ENCODE measurements at regions not wholly inside any gene's neighbourhood (a gene's known extent, or its start where the extent isn't known, plus 50 kb on each side); places are given as distances from the start of the nearest gene placed in this dataset.

GRCh38 chr3:154749514-154749913 is 319.5 kb upstream of the GPR149 start:
- Mint-ChIP-seq H3K27ac (ENCODE audit: unreplicated experiment) (no peak overlapping the region), H3K4me1 (ENCODE audit: low read depth, unreplicated experiment) (no peaks in the 10 kb centered on the region), H3K36me3 (ENCODE audit: low read depth, unreplicated experiment) (no peaks in the 10 kb centered on the region), H3K4me3 (ENCODE audit: unreplicated experiment) (no peak overlapping the region), H3K9me3 (ENCODE audit: unreplicated experiment) (no peaks in the 10 kb centered on the region), H3K27me3 (ENCODE audit: low read depth, unreplicated experiment) (no peaks in the 10 kb centered on the region)
- Histone ChIP-seq H3K4me2 (ENCODE audit: low read length) (no peak overlapping the region), H3K27ac (ENCODE audit: low read depth, low read length) (no peak overlapping the region), H3K9ac (ENCODE audit: low read length) (no peak overlapping the region), H3K4me3 (ENCODE audit: insufficient read depth, low read depth, low read length) (no peak overlapping the region), H3K9me3 (ENCODE audit: insufficient read depth, low read depth, low read length) (no peaks in the 10 kb centered on the region), H3K27me3 (ENCODE audit: insufficient read depth, low read length) (no peaks in the 10 kb centered on the region), H2AFZ (ENCODE audit: low read depth, low read length) (no peak overlapping the region), H3K36me3 (ENCODE audit: insufficient read depth, low read length) (no peaks in the 10 kb centered on the region), H3K4me1 (ENCODE audit: insufficient read depth, low read length) (no peaks in the 10 kb centered on the region), H4K20me1 (ENCODE audit: insufficient read depth, low read length) (no peaks in the 10 kb centered on the region), H3K79me2 (ENCODE audit: insufficient read depth, low read length) (no peaks in the 10 kb centered on the region)
- FAIRE-seq (no peak), DNase-seq (ENCODE audit: low read depth) (no peak)
- TF ChIP-seq CTCF (IDR thresholded peaks at IDR 0.05; ENCODE audit: insufficient read depth, low read depth, low read length): no peak
- TF ChIP-seq EZH2 (IDR thresholded peaks at IDR 0.05; ENCODE audit: insufficient read depth, low read length): no peak

GRCh38 chr3:154745929-154746328 is 315.9 kb upstream of the GPR149 start:
- TF ChIP-seq CTCF (IDR thresholded peaks at IDR 0.05; ENCODE audit: insufficient read depth, low read depth, low read length): no peak
- no peak for TF ChIP-seq EZH2 (IDR thresholded peaks at IDR 0.05; ENCODE audit: insufficient read depth, low read length)
- H3K36me3 ChIP-seq (ENCODE audit: insufficient read depth, low read length): no peaks in the 10 kb centered on the region
- H3K27ac ChIP-seq (ENCODE audit: low read depth, low read length): no peak overlapping the region
- Mint-ChIP-seq H3K36me3 (ENCODE audit: low read depth, unreplicated experiment) (no peaks in the 10 kb centered on the region), H3K27ac (ENCODE audit: unreplicated experiment) (no peak overlapping the region), H3K27me3 (ENCODE audit: low read depth, unreplicated experiment) (no peaks in the 10 kb centered on the region), H3K4me1 (ENCODE audit: low read depth, unreplicated experiment) (no peaks in the 10 kb centered on the region), H3K9me3 (ENCODE audit: unreplicated experiment) (peaks cover 2% of the 10 kb centered on the region), H3K4me3 (ENCODE audit: unreplicated experiment) (no peak overlapping the region)
- DNase-seq (ENCODE audit: low read depth): no peak
- no peak overlapping the region for H2AFZ ChIP-seq (ENCODE audit: low read depth, low read length)
- no peaks in the 10 kb centered on the region for H3K27me3 ChIP-seq (ENCODE audit: insufficient read depth, low read length)
- no peaks in the 10 kb centered on the region for H3K9me3 ChIP-seq (ENCODE audit: insufficient read depth, low read depth, low read length)
- H4K20me1 ChIP-seq (ENCODE audit: insufficient read depth, low read length): no peaks in the 10 kb centered on the region
- no peaks in the 10 kb centered on the region for H3K79me2 ChIP-seq (ENCODE audit: insufficient read depth, low read length)
- H3K4me1 ChIP-seq (ENCODE audit: insufficient read depth, low read length): no peaks in the 10 kb centered on the region
- no peak overlapping the region for H3K4me2 ChIP-seq (ENCODE audit: low read length)
- no peak overlapping the region for H3K9ac ChIP-seq (ENCODE audit: low read length)
- H3K4me3 ChIP-seq (ENCODE audit: insufficient read depth, low read depth, low read length): no peak overlapping the region
- no peak for FAIRE-seq

- Mint-ChIP-seq H3K4me1 (ENCODE audit: low read depth, unreplicated experiment) (no peaks in the 10 kb centered on the region), H3K4me3 (ENCODE audit: unreplicated experiment) (no peak overlapping the region), H3K36me3 (ENCODE audit: low read depth, unreplicated experiment) (no peaks in the 10 kb centered on the region), H3K27me3 (ENCODE audit: low read depth, unreplicated experiment) (no peaks in the 10 kb centered on the region), H3K9me3 (ENCODE audit: unreplicated experiment) (peaks cover 2% of the 10 kb centered on the region), H3K27ac (ENCODE audit: unreplicated experiment) (no peak overlapping the region)
- Histone ChIP-seq H3K4me2 (ENCODE audit: low read length) (no peak overlapping the region), H3K36me3 (ENCODE audit: insufficient read depth, low read length) (no peaks in the 10 kb centered on the region), H3K4me1 (ENCODE audit: insufficient read depth, low read length) (no peaks in the 10 kb centered on the region), H3K4me3 (ENCODE audit: insufficient read depth, low read depth, low read length) (no peak overlapping the region), H3K27me3 (ENCODE audit: insufficient read depth, low read length) (no peaks in the 10 kb centered on the region), H3K9me3 (ENCODE audit: insufficient read depth, low read depth, low read length) (no peaks in the 10 kb centered on the region), H4K20me1 (ENCODE audit: insufficient read depth, low read length) (no peaks in the 10 kb centered on the region), H2AFZ (ENCODE audit: low read depth, low read length) (no peak overlapping the region), H3K27ac (ENCODE audit: low read depth, low read length) (no peak overlapping the region), H3K79me2 (ENCODE audit: insufficient read depth, low read length) (no peaks in the 10 kb centered on the region), H3K9ac (ENCODE audit: low read length) (no peak overlapping the region)
- TF ChIP-seq EZH2 (IDR thresholded peaks at IDR 0.05; ENCODE audit: insufficient read depth, low read length): no peak
- TF ChIP-seq CTCF (IDR thresholded peaks at IDR 0.05; ENCODE audit: insufficient read depth, low read depth, low read length): no peak
- FAIRE-seq: no peak
- no peak for DNase-seq (ENCODE audit: low read depth)
Measured at GRCh38 chr3:154745122-154745521, 315.1 kb upstream of the GPR149 start.

Measured in astrocyte (in vitro differentiated cells and primary cell).